ENCODE measurements at regions not wholly inside any gene's neighbourhood (a gene's known extent, or its start where the extent isn't known, plus 50 kb on each side); places are given as distances from the start of the nearest gene placed in this dataset.
"Not testable (repeated sequence)": the region's sequence is repeated elsewhere in the genome, so short reads cannot be mapped to it uniquely, and the experiment has no call there.

- Histone ChIP-seq H3K4me2 (ENCODE audit: low read length) (no peak overlapping the region), H3K36me3 (ENCODE audit: control insufficient read depth in 1 of 2, insufficient read depth in 2 of 2, low read length in 2 of 2) (no peaks in the 10 kb centered on the region), H2AFZ (ENCODE audit: low read depth, low read length, poor library complexity, severe bottlenecking) (no peak overlapping the region), H3K4me1 (ENCODE audit: control insufficient read depth in 1 of 2, insufficient read depth in 2 of 2, low read length in 2 of 2) (no peaks in the 10 kb centered on the region), H3K27me3 (ENCODE audit: insufficient read depth, low read length) (no peaks in the 10 kb centered on the region), H3K9ac (ENCODE audit: low read length) (no peak overlapping the region), H4K20me1 (ENCODE audit: insufficient read depth) (no peaks in the 10 kb centered on the region), H3K4me3 (replicated peaks in 1 of 2; ENCODE audit: low read depth in 1 of 2, low read length in 2 of 2) (no peak overlapping the region), H3K79me2 (ENCODE audit: insufficient read depth, low read length) (no peaks in the 10 kb centered on the region), H3K9me2 (ENCODE audit: insufficient read depth) (no peaks in the 10 kb centered on the region), H3K27ac (ENCODE audit: low read depth, low read length) (no peak overlapping the region), H3K9me3 (ENCODE audit: control insufficient read depth in 1 of 2, insufficient read depth in 1 of 2, low read depth in 1 of 2, low read length in 2 of 2) (no peaks in the 10 kb centered on the region)
- no TSS peak for BruUV-seq (replicated peaks)
- no peak for DNase-seq (ENCODE audit: low read depth, low spot score)
- TF ChIP-seq ATF3 (IDR thresholded peaks at IDR 0.05) (no peak), POLR2AphosphoS5 (IDR thresholded peaks at IDR 0.05; ENCODE audit: low read depth, low read length) (no peak), EZH2 (IDR thresholded peaks at IDR 0.05) (no peak), CBX3 (IDR thresholded peaks at IDR 0.05; ENCODE audit: low read depth) (no peak), ZFX (IDR thresholded peaks at IDR 0.05) (no peak), MAX (IDR thresholded peaks at IDR 0.05) (no peak), CTCF (IDR thresholded peaks at IDR 0.05 in 2 of 3, conservative IDR thresholded peaks at IDR 0.05 in 1 of 3; ENCODE audit: borderline replicate concordance in 1 of 3, insufficient read depth in 1 of 3, low read depth in 2 of 3, low read length in 2 of 3) (no peak), EGR1 (IDR thresholded peaks at IDR 0.05; ENCODE audit: low read depth) (no peak), SRF (IDR thresholded peaks at IDR 0.05; ENCODE audit: low read depth) (no peak), YY1 (IDR thresholded peaks at IDR 0.05; ENCODE audit: extremely low read depth, insufficient replicate concordance, low read depth, low read length) (no peak), EZH2phosphoT487 (IDR thresholded peaks at IDR 0.05; ENCODE audit: borderline replicate concordance) (no peak), RAD21 (IDR thresholded peaks at IDR 0.05; ENCODE audit: low read depth) (no peak), POLR2A (IDR thresholded peaks at IDR 0.05; ENCODE audit: borderline replicate concordance, extremely low read depth, insufficient read depth, insufficient read length) (no peak), SP1 (IDR thresholded peaks at IDR 0.05; ENCODE audit: low read depth) (no peak), ZNF274 (IDR thresholded peaks at IDR 0.05; ENCODE audit: low read depth, low read length) (no peak), FOSL1 (IDR thresholded peaks at IDR 0.05; ENCODE audit: low read depth) (no peak), ZBTB33 (IDR thresholded peaks at IDR 0.05; ENCODE audit: extremely low read depth, insufficient replicate concordance, low read length) (no peak)
- CTCF ChIA-PET, result no interaction called here
- intact Hi-C loops (cut with micrococcal nuclease), result no loop called here
- RAD21 ChIA-PET (ENCODE audit: low non-redundant PET in 1 of 2, low total read pairs in 2 of 2, uncharacterized antibody in 2 of 2, unreplicated experiment in 2 of 2), result no interaction called here
- ATAC-seq, result no peak
- POLR2A ChIA-PET, result no interaction called here
Observed at GRCh38 chr9:75360252-75360651, 271.9 kb downstream of the OSTF1 start.

GRCh38 chr9:75362446-75362845 lies 274.1 kb downstream of the OSTF1 start:
- not testable (repeated sequence) for ATAC-seq

More at GRCh38 chr9:75362446-75362845, 274.1 kb downstream of the OSTF1 start:
- intact Hi-C loops (cut with micrococcal nuclease); H3K4me2 ChIP-seq (ENCODE audit: low read length); BruUV-seq (replicated peaks); H3K9ac ChIP-seq (ENCODE audit: low read length); H3K36me3 ChIP-seq (ENCODE audit: control insufficient read depth in 1 of 2, insufficient read depth in 2 of 2, low read length in 2 of 2); H3K27me3 ChIP-seq (ENCODE audit: insufficient read depth, low read length); DNase-seq (ENCODE audit: low read depth, low spot score); RAD21 ChIA-PET (ENCODE audit: low non-redundant PET in 1 of 2, low total read pairs in 2 of 2, uncharacterized antibody in 2 of 2, unreplicated experiment in 2 of 2); H4K20me1 ChIP-seq (ENCODE audit: insufficient read depth); H3K9me3 ChIP-seq (ENCODE audit: control insufficient read depth in 1 of 2, insufficient read depth in 1 of 2, low read depth in 1 of 2, low read length in 2 of 2); H3K4me1 ChIP-seq (ENCODE audit: control insufficient read depth in 1 of 2, insufficient read depth in 2 of 2, low read length in 2 of 2); H3K79me2 ChIP-seq (ENCODE audit: insufficient read depth, low read length); H3K9me2 ChIP-seq (ENCODE audit: insufficient read depth); CTCF ChIA-PET; H3K27ac ChIP-seq (ENCODE audit: low read depth, low read length); H3K4me3 ChIP-seq (replicated peaks in 1 of 2; ENCODE audit: low read depth in 1 of 2, low read length in 2 of 2); POLR2A ChIA-PET; H2AFZ ChIP-seq (ENCODE audit: low read depth, low read length, poor library complexity, severe bottlenecking): not testable (repeated sequence)
